OCI-LY7 (cell line): ENCODE measurements at regions not wholly inside any gene's neighbourhood (a gene's known extent, or its start where the extent isn't known, plus 50 kb on each side); places are given as distances from the start of the nearest gene placed in this dataset.
A peak's percentile ranks its signal among the peaks of the same experiment; 100 is the strongest.

Source experiments
- BruUV-seq: library from RNA; stranded (reverse); fragments of 400-500 nt; replicated peaks from 2 replicates; lab custom pipeline; 2021; lab: Mats Ljungman, UMichigan
- CTCF ChIA-PET: fragments of 300-600 bp; sonication (Branson Sonifier 250); formaldehyde crosslinking; loops from one replicate; lab custom pipeline; 2022; ENCODE audit warnings: antibody characterized with exemption; ENCODE audit not compliant: unreplicated experiment; lab: Charles Lee
- POLR2A ChIA-PET: fragments of 300-600 bp; sonication (Branson Sonifier 250); formaldehyde crosslinking; loops from one replicate; lab custom pipeline; 2022; ENCODE audit warnings: antibody characterized with exemption; lab: Charles Lee
- DNase-seq: peaks from one replicate; pipeline ENCODE4 v3.0.0-alpha.2; 2015; ENCODE audit warnings: low spot score
- H2AFZ ChIP-seq: fragments of 200-600 bp; sonication (generic), shearing (Covaris generic); 2 replicates; pipeline ENCODE4 v1.6.1; 2014; ENCODE audit warnings: mild to moderate bottlenecking, antibody characterized with exemption, low read length, moderate library complexity
- H3K27ac ChIP-seq: fragments of 200-600 bp; sonication (generic); 2 replicates; pipeline ENCODE4 v1.5.1; 2014; ENCODE audit warnings: mixed run types, low read depth, mild to moderate bottlenecking, moderate library complexity, low read length, inconsistent platforms; ENCODE audit not compliant: poor library complexity, severe bottlenecking
- H3K36me3 ChIP-seq: fragments of 200-600 bp; sonication (generic); 2 replicates; pipeline ENCODE4 v1.6.1; 2014; ENCODE audit warnings: mild to moderate bottlenecking, antibody characterized with exemption, low read length, moderate library complexity, mixed read lengths; ENCODE audit not compliant: insufficient read depth
- H3K4me1 ChIP-seq: fragments of 200-600 bp; sonication (generic); 2 replicates; pipeline ENCODE4 v1.5.1; 2014; ENCODE audit warnings: mild to moderate bottlenecking, low read length; ENCODE audit not compliant: insufficient read depth, poor library complexity, severe bottlenecking
- H3K4me2 ChIP-seq: fragments of 200-600 bp; sonication (generic); 2 replicates; pipeline ENCODE4 v1.6.1; 2014; ENCODE audit warnings: mild to moderate bottlenecking, low read length
- H3K4me3 ChIP-seq: fragments of 200-600 bp; sonication (generic); 2 replicates; pipeline ENCODE4 v1.5.1; 2014; ENCODE audit warnings: mild to moderate bottlenecking, low read depth, low read length; ENCODE audit not compliant: poor library complexity, severe bottlenecking
- H3K79me2 ChIP-seq: fragments of 200-600 bp; sonication (generic); 2 replicates; pipeline ENCODE4 v1.6.1; 2016; ENCODE audit warnings: low read depth, mild to moderate bottlenecking, low read length, moderate library complexity, mixed read lengths; ENCODE audit not compliant: insufficient read depth
- H3K9me2 ChIP-seq: fragments of 200-600 bp; sonication (generic); 2 replicates; pipeline ENCODE4 v1.6.1; 2016; ENCODE audit warnings: mild to moderate bottlenecking, low read length, mixed read lengths; ENCODE audit not compliant: insufficient read depth
- H3K9me3 ChIP-seq: fragments of 200-600 bp; sonication (generic); 2 replicates; pipeline ENCODE4 v1.6.1; 2014; ENCODE audit warnings: mild to moderate bottlenecking, mixed run types, low read length, mixed read lengths
- H4K20me1 ChIP-seq: fragments of 200-600 bp; sonication (generic); 2 replicates; pipeline ENCODE4 v1.6.1; 2014; ENCODE audit warnings: mild to moderate bottlenecking, antibody characterized with exemption, low read length, moderate library complexity, mixed read lengths; ENCODE audit not compliant: insufficient read depth
- EZH2phosphoT487 ChIP-seq: fragments of 200-600 bp; sonication (generic); IDR thresholded peaks from 2 replicates; pipeline ENCODE4 v1.6.1; 2018; ENCODE audit warnings: low read depth, borderline replicate concordance, mild to moderate bottlenecking, mixed run types, antibody characterized with exemption, low read length, moderate library complexity, mixed read lengths
- intact Hi-C: fragments of 100-400 bp; cut with micrococcal nuclease; formaldehyde crosslinking; loops from one replicate; pipeline ENCODE4 v1.10.0; 2022; ENCODE audit not compliant: unreplicated experiment
- TF ChIP-seq, protein P1 (sequence below): fragments of 200-600 bp; sonication (generic); conservative IDR thresholded peaks from 2 replicates; pipeline ENCODE4 v1.5.1; 2014; ENCODE audit warnings: mild to moderate bottlenecking, antibody characterized with exemption, low read length, moderate library complexity, mixed read lengths

DNA sequence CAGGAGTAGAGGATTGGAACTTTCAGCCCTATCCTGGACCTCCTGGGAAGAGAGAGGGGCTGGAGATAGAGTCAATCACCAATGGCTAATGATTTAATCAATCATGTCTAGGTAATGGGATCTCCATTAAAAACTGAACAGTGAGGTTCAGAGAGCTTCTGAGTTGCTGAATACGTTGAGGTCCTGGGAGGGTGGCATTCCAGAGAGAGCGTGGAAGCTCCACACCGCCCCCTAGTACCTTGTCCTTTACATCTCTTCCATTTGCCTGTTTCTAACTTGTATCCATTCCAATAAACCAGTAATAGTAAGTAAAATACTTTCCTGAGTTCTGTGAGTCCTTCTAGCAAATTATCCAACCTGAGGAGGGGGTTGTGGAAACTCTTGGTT, 101.7 kb downstream of the B3GNT2 start:
- ChIA-PET CTCF (no interaction called here), POLR2A (interaction anchor here (0.6 kb wide), 2 partner anchors 39 to 286 kb away, joined by 3 to 5 read pairs; no protein-coding TSS in a partner anchor)
- no peaks in the 10 kb centered on the region for H3K79me2 ChIP-seq
- H2AFZ ChIP-seq = no peak overlapping the region
- peaks cover 12% of the 10 kb centered on the region for H3K4me1 ChIP-seq
- no peaks in the 10 kb centered on the region for H3K36me3 ChIP-seq
- H3K4me2 ChIP-seq = no peak overlapping the region
- TF ChIP-seq, protein P1, sequence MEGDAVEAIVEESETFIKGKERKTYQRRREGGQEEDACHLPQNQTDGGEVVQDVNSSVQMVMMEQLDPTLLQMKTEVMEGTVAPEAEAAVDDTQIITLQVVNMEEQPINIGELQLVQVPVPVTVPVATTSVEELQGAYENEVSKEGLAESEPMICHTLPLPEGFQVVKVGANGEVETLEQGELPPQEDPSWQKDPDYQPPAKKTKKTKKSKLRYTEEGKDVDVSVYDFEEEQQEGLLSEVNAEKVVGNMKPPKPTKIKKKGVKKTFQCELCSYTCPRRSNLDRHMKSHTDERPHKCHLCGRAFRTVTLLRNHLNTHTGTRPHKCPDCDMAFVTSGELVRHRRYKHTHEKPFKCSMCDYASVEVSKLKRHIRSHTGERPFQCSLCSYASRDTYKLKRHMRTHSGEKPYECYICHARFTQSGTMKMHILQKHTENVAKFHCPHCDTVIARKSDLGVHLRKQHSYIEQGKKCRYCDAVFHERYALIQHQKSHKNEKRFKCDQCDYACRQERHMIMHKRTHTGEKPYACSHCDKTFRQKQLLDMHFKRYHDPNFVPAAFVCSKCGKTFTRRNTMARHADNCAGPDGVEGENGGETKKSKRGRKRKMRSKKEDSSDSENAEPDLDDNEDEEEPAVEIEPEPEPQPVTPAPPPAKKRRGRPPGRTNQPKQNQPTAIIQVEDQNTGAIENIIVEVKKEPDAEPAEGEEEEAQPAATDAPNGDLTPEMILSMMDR = peak; percentile 57
- TF ChIP-seq EZH2phosphoT487 = no peak
- no peaks in the 10 kb centered on the region for H4K20me1 ChIP-seq
- H3K27ac ChIP-seq = no peak overlapping the region
- H3K9me3 ChIP-seq = no peaks in the 10 kb centered on the region
- intact Hi-C loops = no loop called here
- DNase-seq = no peak
- no peak overlapping the region for H3K4me3 ChIP-seq
- no TSS peak for BruUV-seq
- no peaks in the 10 kb centered on the region for H3K9me2 ChIP-seq

DNA sequence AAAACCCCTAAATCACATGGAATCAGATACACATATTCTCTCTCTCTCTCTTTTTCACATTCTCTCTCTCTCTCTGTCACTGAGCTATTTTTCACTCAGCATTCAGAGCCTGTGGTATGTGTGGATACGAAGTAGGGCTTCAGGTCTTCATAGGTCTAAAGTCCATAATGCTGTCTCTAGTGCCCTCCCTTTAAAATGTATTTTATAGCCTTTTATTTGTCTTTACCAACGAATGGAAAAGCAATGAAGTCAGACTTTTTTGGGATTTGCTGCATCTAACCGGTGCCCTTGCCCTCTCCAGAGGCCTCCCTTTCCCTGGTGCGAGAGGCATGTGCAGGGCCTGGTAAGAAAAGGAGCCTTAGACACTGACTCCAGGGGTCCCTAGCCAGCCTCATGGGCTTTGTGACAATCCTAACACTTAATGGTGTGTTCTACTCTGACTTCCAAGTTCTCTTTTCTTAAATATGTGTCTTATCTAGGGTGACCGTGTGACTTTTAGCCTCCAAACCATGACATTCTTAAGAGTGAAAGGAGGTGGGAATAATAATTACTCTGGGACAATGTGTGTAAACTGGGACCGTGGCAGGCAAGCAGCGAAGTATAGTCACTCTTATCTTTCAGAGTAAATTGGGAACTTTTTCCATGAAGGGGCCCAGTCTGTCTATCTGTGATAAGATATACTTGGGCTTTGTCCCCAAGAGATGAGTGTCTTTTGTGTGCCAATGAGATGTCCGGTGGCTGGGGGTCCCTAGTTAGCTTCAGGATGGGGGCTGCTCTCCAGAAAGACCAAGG, 101.1 kb downstream of the B3GNT2 start:
- Histone ChIP-seq H3K9me2 (no peaks in the 10 kb centered on the region), H3K4me2 (no peak overlapping the region), H3K79me2 (no peaks in the 10 kb centered on the region), H3K36me3 (no peaks in the 10 kb centered on the region), H3K27ac (no peak overlapping the region), H3K4me3 (no peak overlapping the region), H3K4me1 (peaks cover 7% of the 10 kb centered on the region), H4K20me1 (no peaks in the 10 kb centered on the region), H2AFZ (no peak overlapping the region), H3K9me3 (no peaks in the 10 kb centered on the region)
- ChIA-PET POLR2A (interaction anchor here (0.6 kb wide), 2 partner anchors 40 to 286 kb away, joined by 3 to 5 read pairs; no protein-coding TSS in a partner anchor), CTCF (no interaction called here)
- intact Hi-C loops = no loop called here
- no peak for TF ChIP-seq EZH2phosphoT487
- TF ChIP-seq, protein P1 = no peak
- DNase-seq = no peak
- BruUV-seq = no TSS peak
